Cardiac fibroblast (primary cell): ENCODE measurements at regions not wholly inside any gene's neighbourhood (a gene's known extent, or its start where the extent isn't known, plus 50 kb on each side); places are given as distances from the start of the nearest gene placed in this dataset.

Source experiments
- DNase-seq, 2 donors: peaks; one replicate each; pipeline versions ENCODE4 v3.0.0 to v3.0.0-alpha.2; 2010; ENCODE audit warnings: low read depth in 2 of 2
- H3K4me3 ChIP-seq, 2 donors: replicated peaks in 1 of 2; 1 replicate in 1 of 2; 2 replicates in 1 of 2; pipeline ENCODE4 v1.5.1; 2011; ENCODE audit warnings: low read depth in 2 of 2, low read length in 2 of 2, mild to moderate bottlenecking in 2 of 2, moderate library complexity in 1 of 2
- CTCF ChIP-seq: IDR thresholded peaks from one replicate; pipeline ENCODE4 v1.5.1; 2011; ENCODE audit warnings: low read depth, mild to moderate bottlenecking, low read length, inconsistent platforms

DNA sequence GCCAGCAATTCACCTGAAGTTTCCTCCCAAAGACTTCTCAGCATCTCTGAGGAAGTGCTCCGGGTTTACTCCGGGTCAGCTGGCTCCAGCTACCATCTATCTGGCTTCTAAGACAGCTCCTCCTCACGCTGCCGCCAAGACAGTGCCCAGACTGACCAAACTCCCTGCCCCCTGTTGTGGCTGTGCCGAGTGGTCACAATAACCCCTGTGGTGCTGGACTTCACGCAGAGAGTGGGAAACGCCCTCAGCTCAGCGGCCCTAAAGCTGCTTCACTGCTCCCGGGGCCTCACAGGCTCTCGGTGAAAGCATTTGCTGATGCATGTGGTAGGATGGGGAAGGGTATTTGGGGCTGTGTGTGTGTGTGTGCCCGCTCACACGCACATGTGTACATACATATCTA lies 154.8 kb upstream of the ZNF236 start:
- no peak for TF ChIP-seq CTCF
- H3K4me3 ChIP-seq: no peak overlapping the region

GRCh38 chr18:76662626-76663025 lies 159.7 kb upstream of the ZNF236 start:
- no peak overlapping the region for H3K4me3 ChIP-seq
- TF ChIP-seq CTCF: no peak
- DNase-seq: no peak

More for the DNA sequence above, 154.8 kb upstream of the ZNF236 start:
- no peak for DNase-seq

- no peak for DNase-seq
- H3K4me3 ChIP-seq: no peak overlapping the region
- TF ChIP-seq CTCF: no peak
Observed at GRCh38 chr18:76660571-76661192, 161.7 kb upstream of the ZNF236 start.

- TF ChIP-seq CTCF: peak; percentile 23
- no peak overlapping the region for H3K4me3 ChIP-seq
- no peak for DNase-seq
Observed at GRCh38 chr18:76658627-76659026, 163.6 kb upstream of the ZNF516 start.

GRCh38 chr18:76657911-76658470 lies 162.9 kb upstream of the ZNF516 start:
- no peak overlapping the region for H3K4me3 ChIP-seq
- DNase-seq: no peak
- TF ChIP-seq CTCF: no peak

GRCh38 chr18:76656925-76657827 lies 162.1 kb upstream of the ZNF516 start:
- no peak for TF ChIP-seq CTCF
- peak in 1 of 2 donors; percentile 10 for DNase-seq
- no peak overlapping the region for H3K4me3 ChIP-seq
